ENCODE measurements at regions not wholly inside any gene's neighbourhood (a gene's known extent, or its start where the extent isn't known, plus 50 kb on each side); places are given as distances from the start of the nearest gene placed in this dataset.

DNA sequence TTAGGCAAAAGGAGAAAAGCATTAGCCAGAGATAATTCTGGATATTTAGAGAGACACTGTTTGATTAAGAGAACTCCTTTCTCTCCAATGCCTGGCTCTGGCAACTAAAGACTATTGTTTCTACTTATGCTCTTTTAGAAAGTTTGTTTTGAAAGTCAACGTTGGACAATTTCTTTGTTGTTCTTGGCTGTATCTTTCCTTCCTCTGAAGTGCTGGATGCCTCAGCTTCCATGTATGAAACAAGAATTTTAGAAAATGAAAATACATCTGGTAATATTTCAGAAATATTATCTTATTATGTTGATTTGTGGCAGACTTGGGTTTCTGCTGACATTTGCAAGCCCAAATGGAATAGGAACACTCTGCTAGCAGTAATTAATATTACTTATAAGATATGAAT lies 382.6 kb downstream of the SNAPC1 start:
- in situ Hi-C loops (cut with MboI) (no loop called here), intact Hi-C loops (cut with micrococcal nuclease) (no loop called here)
- Histone ChIP-seq H3K79me2 (ENCODE audit: control insufficient read depth, insufficient read depth, low read length) (no peaks in the 10 kb centered on the region), H3K36me3 (ENCODE audit: control insufficient read depth, insufficient read depth, low read length) (no peaks in the 10 kb centered on the region), H2AFZ (ENCODE audit: low read depth, low read length) (no peak overlapping the region), H3K27me3 (ENCODE audit: control insufficient read depth in 2 of 2, insufficient read depth in 2 of 2, low read length in 2 of 2) (no peaks in the 10 kb centered on the region), H3K4me1 (replicated peaks in 1 of 2; ENCODE audit: control insufficient read depth in 2 of 2, insufficient read depth in 2 of 2, low read length in 2 of 2) (no peaks in the 10 kb centered on the region), H3K9me3 (replicated peaks; ENCODE audit: control insufficient read depth, insufficient read depth, low read depth, low read length) (no peaks in the 10 kb centered on the region), H3K4me2 (ENCODE audit: insufficient read depth, low read length) (no peak overlapping the region), H4K20me1 (replicated peaks; ENCODE audit: control insufficient read depth, insufficient read depth, low read length) (no peaks in the 10 kb centered on the region), H3K9ac (ENCODE audit: insufficient read depth in 1 of 2, low read depth in 2 of 2, low read length in 2 of 2) (no peak overlapping the region), H3K4me3 (no peak overlapping the region), H3K27ac (ENCODE audit: extremely low read depth, low read depth, low read length) (no peak overlapping the region), H3K9me1 (ENCODE audit: control insufficient read depth, insufficient read depth, low read length) (no peaks in the 10 kb centered on the region)
- BruUV-seq (replicated peaks): no TSS peak
- TF ChIP-seq EGR1 (conservative IDR thresholded peaks at IDR 0.05) (no peak), BRCA1 (IDR thresholded peaks at IDR 0.05) (no peak), BRCA1 (CRISPR knock-in tag; IDR thresholded peaks at IDR 0.05) (no peak), PML (IDR thresholded peaks at IDR 0.05; ENCODE audit: low read length) (no peak)
- TF ChIP-seq, protein P1, sequence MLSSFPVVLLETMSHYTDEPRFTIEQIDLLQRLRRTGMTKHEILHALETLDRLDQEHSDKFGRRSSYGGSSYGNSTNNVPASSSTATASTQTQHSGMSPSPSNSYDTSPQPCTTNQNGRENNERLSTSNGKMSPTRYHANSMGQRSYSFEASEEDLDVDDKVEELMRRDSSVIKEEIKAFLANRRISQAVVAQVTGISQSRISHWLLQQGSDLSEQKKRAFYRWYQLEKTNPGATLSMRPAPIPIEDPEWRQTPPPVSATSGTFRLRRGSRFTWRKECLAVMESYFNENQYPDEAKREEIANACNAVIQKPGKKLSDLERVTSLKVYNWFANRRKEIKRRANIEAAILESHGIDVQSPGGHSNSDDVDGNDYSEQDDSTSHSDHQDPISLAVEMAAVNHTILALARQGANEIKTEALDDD (IDR thresholded peaks at IDR 0.05): no peak
- ATAC-seq: no peak
- WGBS (ENCODE audit: insufficient coverage, low coverage, missing lambda C conversion rate): 0% methylated on average over 1 of the region's 1 CpG
- ChIA-PET CTCF (ENCODE audit: low intra/inter-chr PET ratio) (no interaction called here), POLR2A (no interaction called here)
- DNase-seq (ENCODE audit: extremely low read depth in 1 of 4, low spot score in 3 of 4): no peak
- FAIRE-seq: no peak

DNA sequence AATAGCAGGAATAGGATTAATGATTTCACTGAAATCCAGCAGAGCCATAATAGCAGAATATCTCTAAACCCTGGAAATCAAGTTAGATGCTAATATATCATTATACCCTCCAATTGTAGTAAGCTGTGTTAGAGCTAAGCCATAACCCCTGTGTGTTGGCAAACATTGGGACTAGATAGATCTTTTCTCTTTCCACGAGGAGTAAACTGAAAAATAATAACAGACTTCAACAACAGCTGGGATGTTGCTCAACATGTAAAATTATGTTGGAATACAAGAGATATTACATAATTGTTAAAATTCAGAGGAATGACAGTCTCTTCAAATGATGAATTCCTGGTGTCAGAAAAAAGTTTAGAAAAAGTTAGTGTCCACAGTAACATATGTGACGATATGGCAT lies 383.8 kb downstream of the SNAPC1 start:
- no TSS peak for BruUV-seq (replicated peaks)
- TF ChIP-seq, protein P2, sequence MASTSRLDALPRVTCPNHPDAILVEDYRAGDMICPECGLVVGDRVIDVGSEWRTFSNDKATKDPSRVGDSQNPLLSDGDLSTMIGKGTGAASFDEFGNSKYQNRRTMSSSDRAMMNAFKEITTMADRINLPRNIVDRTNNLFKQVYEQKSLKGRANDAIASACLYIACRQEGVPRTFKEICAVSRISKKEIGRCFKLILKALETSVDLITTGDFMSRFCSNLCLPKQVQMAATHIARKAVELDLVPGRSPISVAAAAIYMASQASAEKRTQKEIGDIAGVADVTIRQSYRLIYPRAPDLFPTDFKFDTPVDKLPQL (IDR thresholded peaks at IDR 0.05; ENCODE audit: extremely low read depth, insufficient read length): no peak
- TF ChIP-seq, protein P3, sequence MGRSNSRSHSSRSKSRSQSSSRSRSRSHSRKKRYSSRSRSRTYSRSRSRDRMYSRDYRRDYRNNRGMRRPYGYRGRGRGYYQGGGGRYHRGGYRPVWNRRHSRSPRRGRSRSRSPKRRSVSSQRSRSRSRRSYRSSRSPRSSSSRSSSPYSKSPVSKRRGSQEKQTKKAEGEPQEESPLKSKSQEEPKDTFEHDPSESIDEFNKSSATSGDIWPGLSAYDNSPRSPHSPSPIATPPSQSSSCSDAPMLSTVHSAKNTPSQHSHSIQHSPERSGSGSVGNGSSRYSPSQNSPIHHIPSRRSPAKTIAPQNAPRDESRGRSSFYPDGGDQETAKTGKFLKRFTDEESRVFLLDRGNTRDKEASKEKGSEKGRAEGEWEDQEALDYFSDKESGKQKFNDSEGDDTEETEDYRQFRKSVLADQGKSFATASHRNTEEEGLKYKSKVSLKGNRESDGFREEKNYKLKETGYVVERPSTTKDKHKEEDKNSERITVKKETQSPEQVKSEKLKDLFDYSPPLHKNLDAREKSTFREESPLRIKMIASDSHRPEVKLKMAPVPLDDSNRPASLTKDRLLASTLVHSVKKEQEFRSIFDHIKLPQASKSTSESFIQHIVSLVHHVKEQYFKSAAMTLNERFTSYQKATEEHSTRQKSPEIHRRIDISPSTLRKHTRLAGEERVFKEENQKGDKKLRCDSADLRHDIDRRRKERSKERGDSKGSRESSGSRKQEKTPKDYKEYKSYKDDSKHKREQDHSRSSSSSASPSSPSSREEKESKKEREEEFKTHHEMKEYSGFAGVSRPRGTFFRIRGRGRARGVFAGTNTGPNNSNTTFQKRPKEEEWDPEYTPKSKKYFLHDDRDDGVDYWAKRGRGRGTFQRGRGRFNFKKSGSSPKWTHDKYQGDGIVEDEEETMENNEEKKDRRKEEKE (IDR thresholded peaks at IDR 0.05; ENCODE audit: borderline replicate concordance in 1 of 2, control insufficient read depth in 1 of 2, low read depth in 2 of 2, low read length in 1 of 2): no peak
- TF ChIP-seq KLF13 (tag; IDR thresholded peaks at IDR 0.05; ENCODE audit: borderline replicate concordance, low read depth) (no peak), ZNF507 (tag; conservative IDR thresholded peaks at IDR 0.05) (no peak), SMARCC2 (IDR thresholded peaks at IDR 0.05; ENCODE audit: low read depth) (no peak), STAT5A (IDR thresholded peaks at IDR 0.05; ENCODE audit: borderline replicate concordance, low read length) (no peak), MAZ (CRISPR knock-in tag; conservative IDR thresholded peaks at IDR 0.05 in 1 of 2, IDR thresholded peaks at IDR 0.05 in 1 of 2) (no peak)
- Histone ChIP-seq H3K4me2 (ENCODE audit: insufficient read depth, low read length) (no peak overlapping the region), H3K4me1 (replicated peaks in 1 of 2; ENCODE audit: control insufficient read depth in 2 of 2, insufficient read depth in 2 of 2, low read length in 2 of 2) (no peaks in the 10 kb centered on the region), H3K4me3 (no peak overlapping the region), H3K9me3 (replicated peaks; ENCODE audit: control insufficient read depth, insufficient read depth, low read depth, low read length) (no peaks in the 10 kb centered on the region), H3K9me1 (ENCODE audit: control insufficient read depth, insufficient read depth, low read length) (no peaks in the 10 kb centered on the region), H3K79me2 (ENCODE audit: control insufficient read depth, insufficient read depth, low read length) (no peaks in the 10 kb centered on the region), H3K27ac (ENCODE audit: extremely low read depth, low read depth, low read length) (no peak overlapping the region), H3K36me3 (ENCODE audit: control insufficient read depth, insufficient read depth, low read length) (no peaks in the 10 kb centered on the region), H3K27me3 (ENCODE audit: control insufficient read depth in 2 of 2, insufficient read depth in 2 of 2, low read length in 2 of 2) (no peaks in the 10 kb centered on the region), H3K9ac (ENCODE audit: insufficient read depth in 1 of 2, low read depth in 2 of 2, low read length in 2 of 2) (no peak overlapping the region), H4K20me1 (replicated peaks; ENCODE audit: control insufficient read depth, insufficient read depth, low read length) (no peaks in the 10 kb centered on the region), H2AFZ (ENCODE audit: low read depth, low read length) (no peak overlapping the region)
- WGBS (ENCODE audit: insufficient coverage, low coverage, missing lambda C conversion rate): 0% methylated on average over 2 of the region's 2 CpGs
- POLR2A ChIA-PET: no interaction called here
- in situ Hi-C loops (cut with MboI) (no loop called here), intact Hi-C loops (cut with micrococcal nuclease) (no loop called here)
- CTCF ChIA-PET (ENCODE audit: low intra/inter-chr PET ratio): no interaction called here
- no peak for DNase-seq (ENCODE audit: extremely low read depth in 1 of 4, low spot score in 3 of 4)
- FAIRE-seq: no peak
- no peak for ATAC-seq
